Suppressor macrophage treated with lipopolysaccharide for 1 hour (primary cell): ENCODE measurements at regions not wholly inside any gene's neighbourhood (a gene's known extent, or its start where the extent isn't known, plus 50 kb on each side); places are given as distances from the start of the nearest gene placed in this dataset.

Experiments
- DNase-seq, 3 donors: peaks; one replicate each; pipeline ENCODE4 v3.0.0-alpha.2; 2020 to 2022

GRCh38 chr13:72435251-72435650, 292.2 kb downstream of the MZT1 start:
- DNase-seq, result no peak

GRCh38 chr13:72431981-72432682, 295.3 kb downstream of the MZT1 start:
- peak in 1 of 3 donors; percentile 11 for DNase-seq

- no peak for DNase-seq
Observed at GRCh38 chr13:72430923-72431322, 296.5 kb downstream of the MZT1 start.

- DNase-seq, result no peak
Observed at GRCh38 chr13:72427757-72428528, 299.5 kb downstream of the MZT1 start.

GRCh38 chr13:72424059-72424458, 303.4 kb downstream of the MZT1 start:
- no peak for DNase-seq

- no peak for DNase-seq
Observed at GRCh38 chr13:72415817-72416216, 311.6 kb downstream of the MZT1 start.

GRCh38 chr13:72412481-72412880, 314.9 kb downstream of the MZT1 start:
- DNase-seq, result no peak

GRCh38 chr13:72405441-72405840, 322.0 kb downstream of the MZT1 start:
- DNase-seq, result no peak

- DNase-seq, result no peak
Observed at GRCh38 chr13:72403396-72404010, 323.9 kb downstream of the MZT1 start.

- DNase-seq, result no peak
Observed at GRCh38 chr13:72400856-72401255, 326.6 kb downstream of the MZT1 start.

- DNase-seq, result no peak
Observed at GRCh38 chr13:72399351-72399750, 328.1 kb downstream of the MZT1 start.

- no peak for DNase-seq
Observed at GRCh38 chr13:72397265-72397664, 330.2 kb downstream of the MZT1 start.

- no peak for DNase-seq
Observed at GRCh38 chr13:72390909-72391308, 336.5 kb downstream of the MZT1 start.

GRCh38 chr13:72386138-72386684, 341.2 kb downstream of the MZT1 start:
- DNase-seq, result no peak

- peak; percentile 54 to 68 (median 57) for DNase-seq
Observed at GRCh38 chr13:72384879-72385278, 342.6 kb downstream of the MZT1 start.

GRCh38 chr13:72384186-72384823, 343.1 kb downstream of the MZT1 start:
- DNase-seq, result peak in 1 of 3 donors; percentile 15

GRCh38 chr13:72383646-72384045, 343.8 kb downstream of the MZT1 start:
- DNase-seq, result peak; percentile 28 to 49 (median 33)

GRCh38 chr13:72379581-72379980, 347.8 kb downstream of the MZT1 start:
- DNase-seq, result no peak

GRCh38 chr13:72368031-72368430, 359.4 kb downstream of the MZT1 start:
- no peak for DNase-seq

- no peak for DNase-seq
Observed at GRCh38 chr13:72346716-72347115, 380.7 kb downstream of the MZT1 start.

GRCh38 chr13:72342364-72342763, 385.1 kb downstream of the MZT1 start:
- DNase-seq, result no peak

- peak in 1 of 3 donors; percentile 2 for DNase-seq
Observed at GRCh38 chr13:72341904-72342303, 385.5 kb downstream of the MZT1 start.
